ENCODE measurements at regions not wholly inside any gene's neighbourhood (a gene's known extent, or its start where the extent isn't known, plus 50 kb on each side); places are given as distances from the start of the nearest gene placed in this dataset.
"Not testable (repeated sequence)": the region's sequence is repeated elsewhere in the genome, so short reads cannot be mapped to it uniquely, and the experiment has no call there.

GRCh38 chr16:27600381-27600780 lies 50.4 kb downstream of the KATNIP start:
- 30 to 39% methylated on average over 3 to 4 of the region's 6 CpGs for WGBS, 2 experiments (ENCODE audit: insufficient coverage in 2 of 2)
- no peak overlapping the region for H3K27ac ChIP-seq (ENCODE audit: low read depth, low read length, severe bottlenecking)

GRCh38 chr16:27602103-27602502 lies 52.2 kb downstream of the KATNIP start:
- Histone ChIP-seq H3K27ac (ENCODE audit: low read depth, low read length, severe bottlenecking) (no peak overlapping the region), H3K36me3 (ENCODE audit: control insufficient read depth, insufficient read depth, low read length) (no peaks in the 10 kb centered on the region), H3K9me3 (ENCODE audit: control insufficient read depth, low read length) (no peaks in the 10 kb centered on the region), H3K4me1 (ENCODE audit: control insufficient read depth, insufficient read depth, low read length, poor library complexity, severe bottlenecking) (peaks cover 8% of the 10 kb centered on the region), H3K4me3 (ENCODE audit: extremely low read depth, insufficient read depth, low read length, poor library complexity, severe bottlenecking) (no peak overlapping the region)
- WGBS, 2 experiments (ENCODE audit: insufficient coverage in 2 of 2) = 92 to 94% methylated on average over 4 of the region's 4 CpGs

More at GRCh38 chr16:27600381-27600780, 50.4 kb downstream of the KATNIP start:
- Histone ChIP-seq H3K4me3 (ENCODE audit: extremely low read depth, insufficient read depth, low read length, poor library complexity, severe bottlenecking) (no peak overlapping the region), H3K9me3 (ENCODE audit: control insufficient read depth, low read length) (no peaks in the 10 kb centered on the region), H3K36me3 (ENCODE audit: control insufficient read depth, insufficient read depth, low read length) (no peaks in the 10 kb centered on the region), H3K4me1 (ENCODE audit: control insufficient read depth, insufficient read depth, low read length, poor library complexity, severe bottlenecking) (peaks cover 8% of the 10 kb centered on the region)

GRCh38 chr16:27605500-27606106 lies 55.7 kb downstream of the KATNIP start:
- not testable (repeated sequence) for H3K9me3 ChIP-seq (ENCODE audit: control insufficient read depth, low read length); H3K4me1 ChIP-seq (ENCODE audit: control insufficient read depth, insufficient read depth, low read length, poor library complexity, severe bottlenecking); H3K36me3 ChIP-seq (ENCODE audit: control insufficient read depth, insufficient read depth, low read length); H3K27ac ChIP-seq (ENCODE audit: low read depth, low read length, severe bottlenecking); H3K4me3 ChIP-seq (ENCODE audit: extremely low read depth, insufficient read depth, low read length, poor library complexity, severe bottlenecking)
- 60 to 75% methylated on average over 8 of the region's 12 CpGs for WGBS, 2 experiments (ENCODE audit: insufficient coverage in 2 of 2)

- H3K4me1 ChIP-seq (ENCODE audit: control insufficient read depth, insufficient read depth, low read length, poor library complexity, severe bottlenecking) = no peaks in the 10 kb centered on the region
- H3K27ac ChIP-seq (ENCODE audit: low read depth, low read length, severe bottlenecking) = no peak overlapping the region
- H3K4me3 ChIP-seq (ENCODE audit: extremely low read depth, insufficient read depth, low read length, poor library complexity, severe bottlenecking) = no peak overlapping the region
- peaks cover 4% of the 10 kb centered on the region for H3K36me3 ChIP-seq (ENCODE audit: control insufficient read depth, insufficient read depth, low read length)
- no peaks in the 10 kb centered on the region for H3K9me3 ChIP-seq (ENCODE audit: control insufficient read depth, low read length)
- 97% methylated on average over 4 of the region's 5 CpGs for WGBS, 2 experiments (ENCODE audit: insufficient coverage in 2 of 2)
These were observed 61.4 kb downstream of the KATNIP start for GRCh38 chr16:27611340-27611739.

- Histone ChIP-seq H3K36me3 (ENCODE audit: control insufficient read depth, insufficient read depth, low read length) (peaks cover 3% of the 10 kb centered on the region), H3K27ac (ENCODE audit: low read depth, low read length, severe bottlenecking) (no peak overlapping the region), H3K4me1 (ENCODE audit: control insufficient read depth, insufficient read depth, low read length, poor library complexity, severe bottlenecking) (no peaks in the 10 kb centered on the region), H3K9me3 (ENCODE audit: control insufficient read depth, low read length) (no peaks in the 10 kb centered on the region), H3K4me3 (ENCODE audit: extremely low read depth, insufficient read depth, low read length, poor library complexity, severe bottlenecking) (no peak overlapping the region)
- WGBS, 2 experiments (ENCODE audit: insufficient coverage in 2 of 2) = 88 to 89% methylated on average over 3 to 5 of the region's 8 CpGs
These were observed 63.4 kb downstream of the KATNIP start for GRCh38 chr16:27613238-27613791.

- H3K4me3 ChIP-seq (ENCODE audit: extremely low read depth, insufficient read depth, low read length, poor library complexity, severe bottlenecking) = no peak overlapping the region
- no peak overlapping the region for H3K27ac ChIP-seq (ENCODE audit: low read depth, low read length, severe bottlenecking)
- H3K9me3 ChIP-seq (ENCODE audit: control insufficient read depth, low read length) = peaks cover 3% of the 10 kb centered on the region
- peaks cover 18% of the 10 kb centered on the region for H3K36me3 ChIP-seq (ENCODE audit: control insufficient read depth, insufficient read depth, low read length)
- WGBS, 2 experiments (ENCODE audit: insufficient coverage in 2 of 2) = 94 to 100% methylated on average over 2 to 3 of the region's 4 CpGs
- no peaks in the 10 kb centered on the region for H3K4me1 ChIP-seq (ENCODE audit: control insufficient read depth, insufficient read depth, low read length, poor library complexity, severe bottlenecking)
These were observed 67.7 kb downstream of the KATNIP start for GRCh38 chr16:27617665-27618064.

- H3K36me3 ChIP-seq (ENCODE audit: control insufficient read depth, insufficient read depth, low read length) = peaks cover 23% of the 10 kb centered on the region
- no peaks in the 10 kb centered on the region for H3K4me1 ChIP-seq (ENCODE audit: control insufficient read depth, insufficient read depth, low read length, poor library complexity, severe bottlenecking)
- no peak overlapping the region for H3K27ac ChIP-seq (ENCODE audit: low read depth, low read length, severe bottlenecking)
- H3K9me3 ChIP-seq (ENCODE audit: control insufficient read depth, low read length) = peaks cover 3% of the 10 kb centered on the region
- no peak overlapping the region for H3K4me3 ChIP-seq (ENCODE audit: extremely low read depth, insufficient read depth, low read length, poor library complexity, severe bottlenecking)
- 91 to 97% methylated on average over 12 to 13 of the region's 15 CpGs for WGBS, 2 experiments (ENCODE audit: insufficient coverage in 2 of 2)
These were observed 68.2 kb downstream of the KATNIP start for GRCh38 chr16:27618165-27618564.

GRCh38 chr16:27618606-27619327 lies 68.8 kb downstream of the KATNIP start:
- Histone ChIP-seq H3K36me3 (ENCODE audit: control insufficient read depth, insufficient read depth, low read length) (peaks cover 26% of the 10 kb centered on the region), H3K4me1 (ENCODE audit: control insufficient read depth, insufficient read depth, low read length, poor library complexity, severe bottlenecking) (no peaks in the 10 kb centered on the region), H3K9me3 (ENCODE audit: control insufficient read depth, low read length) (peaks cover 3% of the 10 kb centered on the region), H3K27ac (ENCODE audit: low read depth, low read length, severe bottlenecking) (peak overlapping the region; percentile 16), H3K4me3 (ENCODE audit: extremely low read depth, insufficient read depth, low read length, poor library complexity, severe bottlenecking) (no peak overlapping the region)
- 82 to 93% methylated on average over 5 to 7 of the region's 7 CpGs for WGBS, 2 experiments (ENCODE audit: insufficient coverage in 2 of 2)

GRCh38 chr16:27620541-27620940 lies 70.6 kb downstream of the KATNIP start:
- WGBS, 2 experiments (ENCODE audit: insufficient coverage in 2 of 2) = 66 to 92% methylated on average over 2 to 3 of the region's 4 CpGs
- Histone ChIP-seq H3K9me3 (ENCODE audit: control insufficient read depth, low read length) (peaks cover 3% of the 10 kb centered on the region), H3K4me1 (ENCODE audit: control insufficient read depth, insufficient read depth, low read length, poor library complexity, severe bottlenecking) (no peaks in the 10 kb centered on the region), H3K27ac (ENCODE audit: low read depth, low read length, severe bottlenecking) (no peak overlapping the region), H3K4me3 (ENCODE audit: extremely low read depth, insufficient read depth, low read length, poor library complexity, severe bottlenecking) (no peak overlapping the region), H3K36me3 (ENCODE audit: control insufficient read depth, insufficient read depth, low read length) (peaks cover 26% of the 10 kb centered on the region)

- Histone ChIP-seq H3K4me1 (ENCODE audit: control insufficient read depth, insufficient read depth, low read length, poor library complexity, severe bottlenecking) (no peaks in the 10 kb centered on the region), H3K27ac (ENCODE audit: low read depth, low read length, severe bottlenecking) (no peak overlapping the region), H3K4me3 (ENCODE audit: extremely low read depth, insufficient read depth, low read length, poor library complexity, severe bottlenecking) (no peak overlapping the region), H3K9me3 (ENCODE audit: control insufficient read depth, low read length) (peaks cover 3% of the 10 kb centered on the region), H3K36me3 (ENCODE audit: control insufficient read depth, insufficient read depth, low read length) (peaks cover 22% of the 10 kb centered on the region)
- 86 to 93% methylated on average over 3 to 11 of the region's 12 CpGs for WGBS, 2 experiments (ENCODE audit: insufficient coverage in 2 of 2)
These were observed 74.5 kb downstream of the KATNIP start for GRCh38 chr16:27624154-27625049.
